ENCODE measurements at regions not wholly inside any gene's neighbourhood (a gene's known extent, or its start where the extent isn't known, plus 50 kb on each side); places are given as distances from the start of the nearest gene placed in this dataset.

- TF ChIP-seq CTCF (IDR thresholded peaks at IDR 0.05 in 8 of 11, conservative IDR thresholded peaks at IDR 0.05 in 3 of 11): no peak
- TF ChIP-seq POLR2A (IDR thresholded peaks at IDR 0.05): no peak
Observed at GRCh38 chr13:83996415-83996814, 114.1 kb upstream of the SLITRK1 start.
